T-helper 17 cell (primary cell): ENCODE measurements at regions not wholly inside any gene's neighbourhood (a gene's known extent, or its start where the extent isn't known, plus 50 kb on each side); places are given as distances from the start of the nearest gene placed in this dataset.
"Not testable (repeated sequence)": the region's sequence is repeated elsewhere in the genome, so short reads cannot be mapped to it uniquely, and the experiment has no call there.

Experiments used
- ATAC-seq: fragments of 150-1000 bp; cut with Tn5 transposase; 2 replicates; pipeline ENCODE4 v1.10.0; 2021; ENCODE audit warnings: mild to moderate bottlenecking, moderate library complexity
- DNase-seq, 3 donors: peaks; one replicate each; pipeline versions ENCODE4 v3.0.0 to v3.0.0-alpha.2; 2020 to 2021
- H3K9me3 ChIP-seq: one replicate; pipeline ENCODE4 v1.7.0; 2013; ENCODE audit warnings: low read length, mild to moderate bottlenecking; ENCODE audit not compliant: control insufficient read depth, poor library complexity, severe bottlenecking
- H3K27ac Mint-ChIP-seq: one replicate; pipeline ENCODE4 v1.8.0; 2022; ENCODE audit warnings: mild to moderate bottlenecking, moderate library complexity, mixed read lengths
- H3K27me3 Mint-ChIP-seq: one replicate; pipeline ENCODE4 v1.8.0; 2022; ENCODE audit warnings: mixed read lengths
- H3K36me3 Mint-ChIP-seq: one replicate; pipeline ENCODE4 v1.8.0; 2022; ENCODE audit warnings: low read depth, mixed read lengths
- H3K4me1 Mint-ChIP-seq: one replicate; pipeline ENCODE4 v1.8.0; 2022; ENCODE audit warnings: mild to moderate bottlenecking, mixed read lengths
- H3K4me3 Mint-ChIP-seq: one replicate; pipeline ENCODE4 v1.8.0; 2022; ENCODE audit warnings: mild to moderate bottlenecking, moderate library complexity, mixed read lengths

GRCh38 chr16:5156486-5156885 is 58.9 kb upstream of the EEF2KMT start:
- not testable (repeated sequence) for ATAC-seq, H3K4me3 Mint-ChIP-seq, H3K4me1 Mint-ChIP-seq, H3K9me3 ChIP-seq, H3K27ac Mint-ChIP-seq, H3K36me3 Mint-ChIP-seq, DNase-seq
- peaks cover 11% of the 10 kb centered on the region for H3K27me3 Mint-ChIP-seq

GRCh38 chr16:5154006-5154405 is 56.4 kb upstream of the EEF2KMT start:
- not testable (repeated sequence) for H3K4me3 Mint-ChIP-seq, H3K4me1 Mint-ChIP-seq, ATAC-seq, H3K36me3 Mint-ChIP-seq, DNase-seq, H3K9me3 ChIP-seq, H3K27ac Mint-ChIP-seq
- peaks cover 11% of the 10 kb centered on the region for H3K27me3 Mint-ChIP-seq

- not testable (repeated sequence) for H3K4me1 Mint-ChIP-seq, DNase-seq, H3K36me3 Mint-ChIP-seq, H3K27ac Mint-ChIP-seq, H3K4me3 Mint-ChIP-seq, H3K9me3 ChIP-seq, ATAC-seq
- H3K27me3 Mint-ChIP-seq: peaks cover 22% of the 10 kb centered on the region
Observed at GRCh38 chr16:5151409-5151808, 53.8 kb upstream of the EEF2KMT start.
